ENCODE measurements at regions not wholly inside any gene's neighbourhood (a gene's known extent, or its start where the extent isn't known, plus 50 kb on each side); places are given as distances from the start of the nearest gene placed in this dataset.

- TF ChIP-seq, protein P1, sequence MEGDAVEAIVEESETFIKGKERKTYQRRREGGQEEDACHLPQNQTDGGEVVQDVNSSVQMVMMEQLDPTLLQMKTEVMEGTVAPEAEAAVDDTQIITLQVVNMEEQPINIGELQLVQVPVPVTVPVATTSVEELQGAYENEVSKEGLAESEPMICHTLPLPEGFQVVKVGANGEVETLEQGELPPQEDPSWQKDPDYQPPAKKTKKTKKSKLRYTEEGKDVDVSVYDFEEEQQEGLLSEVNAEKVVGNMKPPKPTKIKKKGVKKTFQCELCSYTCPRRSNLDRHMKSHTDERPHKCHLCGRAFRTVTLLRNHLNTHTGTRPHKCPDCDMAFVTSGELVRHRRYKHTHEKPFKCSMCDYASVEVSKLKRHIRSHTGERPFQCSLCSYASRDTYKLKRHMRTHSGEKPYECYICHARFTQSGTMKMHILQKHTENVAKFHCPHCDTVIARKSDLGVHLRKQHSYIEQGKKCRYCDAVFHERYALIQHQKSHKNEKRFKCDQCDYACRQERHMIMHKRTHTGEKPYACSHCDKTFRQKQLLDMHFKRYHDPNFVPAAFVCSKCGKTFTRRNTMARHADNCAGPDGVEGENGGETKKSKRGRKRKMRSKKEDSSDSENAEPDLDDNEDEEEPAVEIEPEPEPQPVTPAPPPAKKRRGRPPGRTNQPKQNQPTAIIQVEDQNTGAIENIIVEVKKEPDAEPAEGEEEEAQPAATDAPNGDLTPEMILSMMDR (IDR thresholded peaks at IDR 0.05) = no peak
- no peak for TF ChIP-seq EP300 (IDR thresholded peaks at IDR 0.05)
- TF ChIP-seq POLR2A (IDR thresholded peaks at IDR 0.05) = no peak
Observed at GRCh38 chr13:58804832-58805231, 1173.3 kb downstream of the PCDH17 start.

All from tibial nerve (tissue), 4 donors.